ENCODE measurements at regions not wholly inside any gene's neighbourhood (a gene's known extent, or its start where the extent isn't known, plus 50 kb on each side); places are given as distances from the start of the nearest gene placed in this dataset.
"Not testable (repeated sequence)": the region's sequence is repeated elsewhere in the genome, so short reads cannot be mapped to it uniquely, and the experiment has no call there.

DNA sequence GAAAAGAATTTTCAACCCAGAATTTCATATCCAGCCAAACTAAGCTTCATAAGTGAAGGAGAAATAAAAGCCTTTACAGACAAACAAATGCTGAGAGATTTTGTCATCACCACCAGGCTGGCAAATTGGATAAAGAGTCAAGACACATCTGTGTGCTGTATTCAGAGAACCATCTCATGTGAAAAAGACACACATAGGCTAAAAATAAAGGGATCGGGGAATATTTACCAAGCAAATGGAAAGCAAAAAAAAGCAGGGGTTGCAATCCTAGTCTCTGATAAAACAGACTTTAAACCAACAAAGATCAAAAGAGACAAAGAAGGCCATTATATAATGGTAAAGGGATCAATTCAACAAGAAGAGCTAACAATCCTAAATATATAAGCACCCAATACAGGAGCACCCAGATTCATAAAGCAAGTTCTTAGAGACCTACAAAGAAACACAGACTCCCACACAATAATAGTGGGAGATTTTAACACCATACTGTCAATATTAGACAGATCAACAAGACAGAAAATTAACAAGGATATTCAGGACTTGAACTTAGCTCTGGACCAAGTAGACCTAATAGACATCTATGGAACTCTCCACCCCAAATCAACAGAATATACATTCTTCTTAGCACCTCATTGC, 55.9 kb upstream of the ACSM6 start:
- H3K9me3 ChIP-seq; H3K27me3 ChIP-seq; H3K4me1 ChIP-seq; intact Hi-C loops (cut with DNase I; ENCODE audit: low total_unique reads); H3K4me3 ChIP-seq; DNase-seq (ENCODE audit: low spot score in 2 of 2); H3K27ac ChIP-seq; H3K36me3 ChIP-seq: not testable (repeated sequence)

DNA sequence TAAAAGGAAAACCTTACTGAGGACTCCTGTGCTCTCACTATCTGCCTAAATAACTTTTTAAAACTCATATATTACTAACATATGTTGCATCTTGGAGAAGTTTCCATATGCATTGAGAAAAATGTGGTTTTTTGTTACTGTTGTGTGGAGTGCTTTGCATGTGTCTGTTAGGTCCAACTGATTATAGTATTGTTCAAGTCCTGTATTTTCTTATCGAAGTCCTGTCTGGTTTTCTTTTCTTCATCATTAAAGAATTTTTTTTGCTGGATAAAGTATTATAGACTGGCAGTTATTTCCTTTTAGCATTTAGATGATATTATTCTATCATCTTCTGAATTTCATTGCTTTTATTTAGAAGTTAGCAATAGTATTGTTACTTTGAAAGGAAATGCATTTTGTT, 59.5 kb upstream of the ACSM6 start:
- no peak for TF ChIP-seq POLR2AphosphoS5 (IDR thresholded peaks at IDR 0.05)
- no peak for TF ChIP-seq POLR2A (IDR thresholded peaks at IDR 0.05)
- TF ChIP-seq, protein P1, sequence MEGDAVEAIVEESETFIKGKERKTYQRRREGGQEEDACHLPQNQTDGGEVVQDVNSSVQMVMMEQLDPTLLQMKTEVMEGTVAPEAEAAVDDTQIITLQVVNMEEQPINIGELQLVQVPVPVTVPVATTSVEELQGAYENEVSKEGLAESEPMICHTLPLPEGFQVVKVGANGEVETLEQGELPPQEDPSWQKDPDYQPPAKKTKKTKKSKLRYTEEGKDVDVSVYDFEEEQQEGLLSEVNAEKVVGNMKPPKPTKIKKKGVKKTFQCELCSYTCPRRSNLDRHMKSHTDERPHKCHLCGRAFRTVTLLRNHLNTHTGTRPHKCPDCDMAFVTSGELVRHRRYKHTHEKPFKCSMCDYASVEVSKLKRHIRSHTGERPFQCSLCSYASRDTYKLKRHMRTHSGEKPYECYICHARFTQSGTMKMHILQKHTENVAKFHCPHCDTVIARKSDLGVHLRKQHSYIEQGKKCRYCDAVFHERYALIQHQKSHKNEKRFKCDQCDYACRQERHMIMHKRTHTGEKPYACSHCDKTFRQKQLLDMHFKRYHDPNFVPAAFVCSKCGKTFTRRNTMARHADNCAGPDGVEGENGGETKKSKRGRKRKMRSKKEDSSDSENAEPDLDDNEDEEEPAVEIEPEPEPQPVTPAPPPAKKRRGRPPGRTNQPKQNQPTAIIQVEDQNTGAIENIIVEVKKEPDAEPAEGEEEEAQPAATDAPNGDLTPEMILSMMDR (IDR thresholded peaks at IDR 0.05) = no peak
- H3K4me3 ChIP-seq = no peak overlapping the region
- H3K9me3 ChIP-seq = no peaks in the 10 kb centered on the region
- H3K4me1 ChIP-seq = no peaks in the 10 kb centered on the region
- intact Hi-C loops (cut with DNase I; ENCODE audit: low total_unique reads) = no loop called here
- no peaks in the 10 kb centered on the region for H3K36me3 ChIP-seq
- no peaks in the 10 kb centered on the region for H3K27me3 ChIP-seq
- H3K27ac ChIP-seq = no peak overlapping the region
- no peak for DNase-seq (ENCODE audit: low spot score in 2 of 2)

DNA sequence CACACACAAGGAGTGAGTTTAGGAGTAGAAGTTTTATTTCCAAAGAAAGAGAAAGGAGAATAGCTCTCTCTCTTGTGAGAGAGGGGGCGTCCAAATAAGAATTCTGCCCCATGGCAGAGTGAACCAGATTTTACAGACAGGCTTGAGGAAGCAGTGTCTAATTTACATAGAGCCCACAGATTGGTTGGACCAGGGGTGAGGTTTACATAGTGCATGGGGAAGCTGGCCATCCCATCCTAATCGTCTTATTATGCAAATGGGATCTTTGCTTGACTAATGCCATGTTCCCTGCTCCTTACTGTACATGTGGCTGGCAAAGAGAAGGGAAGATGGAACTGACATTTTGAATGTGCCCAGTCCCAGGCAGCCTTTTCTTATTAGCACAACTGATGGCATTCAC, 60.0 kb upstream of the ACSM6 start:
- Histone ChIP-seq H3K27me3 (no peaks in the 10 kb centered on the region), H3K4me1 (no peaks in the 10 kb centered on the region), H3K4me3 (no peak overlapping the region), H3K36me3 (no peaks in the 10 kb centered on the region), H3K9me3 (no peaks in the 10 kb centered on the region), H3K27ac (no peak overlapping the region)
- TF ChIP-seq, protein P1 (IDR thresholded peaks at IDR 0.05) = no peak
- TF ChIP-seq POLR2A (IDR thresholded peaks at IDR 0.05) = no peak
- TF ChIP-seq POLR2AphosphoS5 (IDR thresholded peaks at IDR 0.05) = no peak
- no peak for DNase-seq (ENCODE audit: low spot score in 2 of 2)
- intact Hi-C loops (cut with DNase I; ENCODE audit: low total_unique reads) = no loop called here

DNA sequence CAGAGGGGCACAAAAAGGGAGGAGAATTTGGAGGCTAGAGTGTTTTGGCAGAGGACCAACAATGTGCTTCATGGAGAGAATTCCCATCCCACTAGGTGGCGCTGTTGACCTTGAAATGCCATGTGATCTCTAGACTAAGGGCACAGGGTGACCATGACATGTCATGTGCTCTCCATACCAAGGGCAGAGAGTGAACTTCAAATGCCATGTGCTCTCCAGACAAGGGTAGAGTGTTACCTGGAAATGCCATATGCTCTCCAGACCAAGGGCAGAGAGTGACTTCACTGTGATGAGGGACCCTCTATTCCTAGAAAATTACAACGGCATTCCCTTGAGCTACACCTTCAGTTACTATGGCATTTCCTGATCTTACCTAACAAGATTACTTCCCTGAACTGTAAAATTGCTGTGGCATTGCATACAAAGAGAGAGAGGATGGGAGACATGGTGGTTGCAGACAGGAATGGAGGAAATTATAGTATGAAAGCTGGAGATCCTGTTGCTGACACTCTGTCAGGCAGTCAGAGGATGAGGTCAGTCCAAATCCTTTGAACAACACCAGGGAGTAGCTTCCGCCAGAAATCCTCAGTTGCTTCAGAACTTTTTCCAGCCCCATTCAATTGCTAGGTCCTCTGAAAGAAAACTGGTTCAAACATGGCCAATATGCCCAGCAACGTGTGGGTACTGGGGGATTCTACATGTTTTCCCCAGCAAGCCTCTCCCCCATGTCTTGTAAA, 60.9 kb upstream of the ACSM6 start:
- H3K4me1 ChIP-seq = no peaks in the 10 kb centered on the region
- H3K27me3 ChIP-seq = no peaks in the 10 kb centered on the region
- DNase-seq (ENCODE audit: low spot score in 2 of 2) = peak; percentile 48 to 80
- no peak overlapping the region for H3K27ac ChIP-seq
- no peaks in the 10 kb centered on the region for H3K36me3 ChIP-seq
- intact Hi-C loops (cut with DNase I; ENCODE audit: low total_unique reads) = no loop called here
- H3K9me3 ChIP-seq = no peaks in the 10 kb centered on the region
- no peak for TF ChIP-seq POLR2A (IDR thresholded peaks at IDR 0.05)
- TF ChIP-seq, protein P1 (IDR thresholded peaks at IDR 0.05) = peak in 2 of 3 donors; percentile 52 to 71
- TF ChIP-seq POLR2AphosphoS5 (IDR thresholded peaks at IDR 0.05) = peak in 2 of 3 donors; percentile 29 to 41
- H3K4me3 ChIP-seq = no peak overlapping the region

DNA sequence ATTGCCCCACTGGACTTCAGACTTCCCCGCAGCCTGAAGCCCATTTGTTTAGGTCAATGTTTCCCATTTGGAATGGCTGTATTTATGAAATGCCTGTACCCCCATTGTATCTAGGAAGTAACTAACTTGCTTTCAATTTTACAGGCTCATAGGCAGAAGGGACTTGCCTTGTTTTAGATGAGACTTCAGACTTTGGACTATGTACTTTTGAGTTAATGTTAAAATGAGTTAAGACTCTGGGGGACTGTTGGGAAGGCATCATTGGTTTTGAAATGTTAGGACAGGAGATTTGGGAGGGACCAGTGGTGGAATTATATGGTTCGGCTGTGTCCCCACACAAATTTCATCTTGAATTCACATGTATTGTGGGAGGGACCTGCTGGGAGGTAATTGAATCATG, 61.1 kb upstream of the CYP2C8 start:
- H3K4me1 ChIP-seq; H3K36me3 ChIP-seq; H3K9me3 ChIP-seq; H3K27ac ChIP-seq; intact Hi-C loops (cut with DNase I; ENCODE audit: low total_unique reads); H3K27me3 ChIP-seq; DNase-seq (ENCODE audit: low spot score in 2 of 2); H3K4me3 ChIP-seq: not testable (repeated sequence)

DNA sequence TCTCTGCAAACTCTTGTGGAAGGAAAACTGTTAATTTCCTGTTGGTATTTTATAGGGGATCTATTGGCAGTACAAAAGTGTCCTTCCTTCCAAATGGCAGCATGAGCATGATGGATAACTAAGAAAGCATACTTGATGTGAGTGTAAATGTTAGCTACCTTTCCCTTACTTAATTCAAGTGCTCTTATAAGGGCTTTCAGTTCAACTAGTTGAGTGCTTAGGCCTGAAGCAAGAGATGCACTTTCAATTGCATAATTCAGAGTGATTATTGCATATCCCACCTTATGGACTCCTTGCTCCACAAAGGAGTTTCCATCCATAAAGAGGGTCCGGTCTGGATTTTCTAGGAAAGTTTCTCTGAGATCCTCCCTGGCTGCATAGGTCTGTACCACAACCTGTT, 56.3 kb upstream of the CYP2C8 start:
- peaks cover 0 to 14% of the 10 kb centered on the region in 2 donors for H3K9me3 ChIP-seq
- intact Hi-C loops (cut with DNase I; ENCODE audit: low total_unique reads) = no loop called here
- no peak overlapping the region for H3K27ac ChIP-seq
- H3K36me3 ChIP-seq = no peaks in the 10 kb centered on the region
- H3K4me3 ChIP-seq = no peak overlapping the region
- no peaks in the 10 kb centered on the region for H3K27me3 ChIP-seq
- TF ChIP-seq POLR2AphosphoS5 (IDR thresholded peaks at IDR 0.05) (no peak), POLR2A (IDR thresholded peaks at IDR 0.05) (no peak)
- TF ChIP-seq, protein P1 (IDR thresholded peaks at IDR 0.05) = no peak
- H3K4me1 ChIP-seq = no peaks in the 10 kb centered on the region
- DNase-seq (ENCODE audit: low spot score in 2 of 2) = no peak
